ENCODE measurements at regions not wholly inside any gene's neighbourhood (a gene's known extent, or its start where the extent isn't known, plus 50 kb on each side); places are given as distances from the start of the nearest gene placed in this dataset.

GRCh38 chr10:71069909-71070666 is 142.3 kb upstream of the UNC5B start:
- TF ChIP-seq ZNF449 (tag by site-specific recombination; IDR thresholded peaks at IDR 0.05) = no peak
- TF ChIP-seq ZNF274 (IDR thresholded peaks at IDR 0.05; ENCODE audit: low read length) = no peak
- TF ChIP-seq ZNF274 (tag by site-specific recombination; IDR thresholded peaks at IDR 0.05; ENCODE audit: borderline replicate concordance) = no peak
- no peak for TF ChIP-seq KLF1 (tag by site-specific recombination; IDR thresholded peaks at IDR 0.05)
- TF ChIP-seq ZEB2 (tag by site-specific recombination; IDR thresholded peaks at IDR 0.05) = no peak
- no peak for TF ChIP-seq ZNF292 (tag by site-specific recombination; IDR thresholded peaks at IDR 0.05; ENCODE audit: borderline replicate concordance, low read depth)
- no peak for TF ChIP-seq REPIN1 (tag by site-specific recombination; IDR thresholded peaks at IDR 0.05; ENCODE audit: low read depth)
- no peak for TF ChIP-seq CTCF (tag by site-specific recombination; IDR thresholded peaks at IDR 0.05)
- TF ChIP-seq ZBTB7A (tag by site-specific recombination; IDR thresholded peaks at IDR 0.05; ENCODE audit: low read depth) = no peak
- TF ChIP-seq REST (tag by site-specific recombination; IDR thresholded peaks at IDR 0.05) = no peak
- no peak for TF ChIP-seq ZNF571 (tag by site-specific recombination; IDR thresholded peaks at IDR 0.05)
- TF ChIP-seq ZNF423 (tag by site-specific recombination; IDR thresholded peaks at IDR 0.05) = no peak
- TF ChIP-seq ZSCAN16 (tag by site-specific recombination; IDR thresholded peaks at IDR 0.05) = no peak
- no peak for TF ChIP-seq ZBTB49 (tag by site-specific recombination; IDR thresholded peaks at IDR 0.05; ENCODE audit: low read depth)
- no peak for TF ChIP-seq ZNF555 (tag by site-specific recombination; conservative IDR thresholded peaks at IDR 0.05)

All from HEK293 (cell line).